SK-N-MC (cell line): ENCODE measurements at regions not wholly inside any gene's neighbourhood (a gene's known extent, or its start where the extent isn't known, plus 50 kb on each side); places are given as distances from the start of the nearest gene placed in this dataset.
"Not testable (repeated sequence)": the region's sequence is repeated elsewhere in the genome, so short reads cannot be mapped to it uniquely, and the experiment has no call there.

Experiments used
- DNase-seq: peaks from one replicate; pipeline ENCODE4 v3.0.0-alpha.2; 2011; ENCODE audit warnings: low read depth, low spot score
- H3K27ac ChIP-seq: fragments of 200-600 bp; sonication (generic); 2 replicates; pipeline ENCODE4 v1.5.1; 2016; ENCODE audit warnings: mixed run types
- H3K36me3 ChIP-seq: fragments of 200-600 bp; sonication (generic); 2 replicates; pipeline ENCODE4 v1.6.1; 2017; ENCODE audit warnings: antibody characterized with exemption, low read length, mixed read lengths; ENCODE audit not compliant: insufficient read depth
- H3K4me3 ChIP-seq: fragments of 200-600 bp; sonication (generic); 2 replicates; pipeline ENCODE4 v1.5.1; 2016
- H3K9ac ChIP-seq: fragments of 200-600 bp; sonication (generic); 2 replicates; pipeline ENCODE4 v1.8.0; 2017; ENCODE audit warnings: mixed run types, mixed read lengths; ENCODE audit not compliant: insufficient read length
- H3K9me3 ChIP-seq: fragments of 200-600 bp; sonication (generic); 2 replicates; pipeline ENCODE4 v1.6.1; 2017; ENCODE audit warnings: low read depth, mild to moderate bottlenecking, antibody characterized with exemption, low read length, moderate library complexity, mixed read lengths
- EZH2 ChIP-seq: fragments of 200-600 bp; sonication (generic); IDR thresholded peaks from one replicate; pipeline ENCODE4 v1.6.1; 2017; ENCODE audit warnings: antibody characterized with exemption
- FOXP2 ChIP-seq: optimal IDR thresholded peaks from 2 replicates; pipeline ENCODE3; 2011; ENCODE audit warnings: mild to moderate bottlenecking, moderate library complexity; ENCODE audit not compliant: insufficient read depth; ENCODE audit errors: extremely low read length, control extremely low read depth
- POLR2AphosphoS5 ChIP-seq: IDR thresholded peaks from 2 replicates; pipeline ENCODE4 v1.6.1; 2012; ENCODE audit warnings: mild to moderate bottlenecking, low read depth, low read length, borderline replicate concordance

- H3K9ac ChIP-seq = no peak overlapping the region
- DNase-seq = no peak
- no peak overlapping the region for H3K27ac ChIP-seq
- H3K9me3 ChIP-seq = no peaks in the 10 kb centered on the region
- no peak overlapping the region for H3K4me3 ChIP-seq
- TF ChIP-seq POLR2AphosphoS5 (no peak), EZH2 (no peak), FOXP2 (no peak)
- H3K36me3 ChIP-seq = no peaks in the 10 kb centered on the region
Measured at GRCh38 chr2:225233234-225233633, 166.3 kb upstream of the NYAP2 start.

DNA sequence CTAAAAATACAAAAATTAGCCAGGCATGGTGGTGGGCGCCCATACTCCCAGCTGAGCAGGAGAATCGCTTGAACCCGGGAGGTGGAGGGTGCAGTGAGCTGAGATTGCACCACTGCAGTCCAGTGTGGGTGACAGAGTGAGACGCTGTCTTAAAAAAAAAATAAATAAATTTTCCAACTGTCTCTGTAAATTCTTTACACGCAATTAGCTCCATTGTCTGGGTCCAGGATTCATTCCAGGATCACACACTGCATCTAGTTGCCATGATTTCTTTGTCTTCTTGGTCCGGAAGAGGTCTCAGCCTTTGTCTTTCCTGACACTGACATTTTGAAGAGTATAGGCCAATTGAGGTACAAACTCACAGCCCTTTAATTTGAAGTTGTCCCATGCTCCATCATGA lies 167.6 kb upstream of the NYAP2 start:
- TF ChIP-seq POLR2AphosphoS5 = no peak
- no peak for DNase-seq
- Histone ChIP-seq H3K27ac (no peak overlapping the region), H3K9me3 (no peaks in the 10 kb centered on the region), H3K4me3 (no peak overlapping the region), H3K9ac (no peak overlapping the region), H3K36me3 (no peaks in the 10 kb centered on the region)

DNA sequence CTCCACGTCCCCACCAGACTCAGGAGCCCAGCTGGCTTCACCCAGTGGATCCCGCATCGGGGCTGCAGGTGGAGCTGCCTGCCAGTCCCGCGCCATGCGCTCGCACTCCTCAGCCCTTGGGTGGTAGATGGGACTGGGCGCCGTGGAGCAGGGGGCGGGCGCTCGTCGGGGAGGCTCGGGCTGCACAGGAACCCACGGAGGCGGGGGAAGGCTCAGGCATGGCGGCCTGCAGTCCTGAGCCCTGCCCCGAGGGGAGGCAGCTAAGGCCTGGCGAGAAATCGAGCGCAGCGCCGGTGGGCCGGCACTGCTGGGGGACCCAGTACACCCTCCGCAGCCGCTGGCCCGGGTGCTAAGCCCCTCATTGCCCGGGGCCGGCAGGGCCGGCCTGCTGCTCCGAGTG lies 170.2 kb upstream of the NYAP2 start:
- not testable (repeated sequence) for H3K27ac ChIP-seq, H3K9ac ChIP-seq, H3K36me3 ChIP-seq, H3K9me3 ChIP-seq, H3K4me3 ChIP-seq, DNase-seq

DNA sequence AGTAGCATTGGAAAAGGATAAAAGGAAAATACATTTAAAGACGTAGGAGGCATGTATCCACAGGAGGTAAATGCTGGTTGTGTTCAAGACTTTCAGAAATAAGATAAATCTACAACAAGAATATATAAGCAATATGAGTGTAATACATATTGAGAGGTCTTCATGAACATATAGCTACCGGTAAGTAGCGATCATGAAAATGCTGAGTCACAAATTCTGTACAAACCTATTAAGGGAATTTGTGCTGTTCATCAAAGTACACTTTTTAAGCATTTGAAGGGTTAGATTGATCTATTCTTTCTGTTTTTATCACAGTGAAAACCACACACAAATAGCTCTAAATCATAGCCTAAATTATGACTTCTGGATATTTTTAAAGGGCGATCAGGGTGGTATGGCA lies 173.1 kb upstream of the NYAP2 start:
- TF ChIP-seq POLR2AphosphoS5 = no peak
- no peak for TF ChIP-seq EZH2
- TF ChIP-seq FOXP2 = no peak
- H3K9me3 ChIP-seq = no peaks in the 10 kb centered on the region
- H3K36me3 ChIP-seq = no peaks in the 10 kb centered on the region
- H3K4me3 ChIP-seq = no peak overlapping the region
- DNase-seq = no peak
- no peak overlapping the region for H3K9ac ChIP-seq
- H3K27ac ChIP-seq = no peak overlapping the region

DNA sequence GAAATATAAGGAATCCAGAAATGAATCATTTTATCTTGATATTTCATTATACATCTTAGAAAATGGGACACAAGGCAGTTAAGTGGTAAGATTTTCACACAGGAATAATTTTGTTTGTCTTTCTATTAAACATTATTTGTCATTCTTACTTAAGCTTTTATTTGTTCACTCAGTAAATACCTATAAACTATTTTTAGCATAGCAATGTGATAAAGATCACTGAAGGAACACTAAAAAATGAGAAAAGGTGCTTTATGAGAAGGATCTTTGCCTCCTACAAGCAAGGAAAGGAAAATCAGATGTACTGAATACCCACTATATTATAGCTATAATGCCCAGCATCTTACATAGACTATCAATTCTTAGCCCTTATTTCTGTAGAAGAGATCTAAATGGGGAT lies 176.2 kb upstream of the NYAP2 start:
- Histone ChIP-seq H3K9ac (no peak overlapping the region), H3K27ac (no peak overlapping the region), H3K4me3 (no peak overlapping the region), H3K9me3 (no peaks in the 10 kb centered on the region), H3K36me3 (no peaks in the 10 kb centered on the region)
- DNase-seq = no peak
- TF ChIP-seq EZH2 (no peak), POLR2AphosphoS5 (no peak), FOXP2 (no peak)

DNA sequence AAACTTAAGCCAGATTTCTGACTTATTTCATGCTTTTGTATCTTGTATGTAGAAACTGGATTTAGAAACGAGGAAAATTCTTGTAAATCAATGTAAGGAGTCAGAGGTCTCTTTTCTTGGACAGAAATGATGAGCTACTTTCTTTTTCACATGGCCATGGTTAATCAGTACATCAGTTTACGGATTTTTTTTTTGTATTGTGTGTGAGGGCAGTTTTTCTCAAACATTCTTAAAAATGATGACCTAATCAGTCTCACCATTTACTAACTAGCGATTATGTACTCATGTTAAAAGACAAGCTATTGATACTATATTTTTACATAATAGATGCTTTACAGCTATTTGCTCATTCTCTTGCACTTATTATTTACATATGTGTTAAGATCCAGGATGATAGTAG lies 165.2 kb upstream of the DOCK10 start:
- Histone ChIP-seq H3K27ac (no peak overlapping the region), H3K9me3 (no peaks in the 10 kb centered on the region), H3K36me3 (no peaks in the 10 kb centered on the region), H3K9ac (no peak overlapping the region), H3K4me3 (no peak overlapping the region)
- no peak for DNase-seq
- TF ChIP-seq FOXP2 = no peak
- no peak for TF ChIP-seq EZH2
- TF ChIP-seq POLR2AphosphoS5 = no peak

DNA sequence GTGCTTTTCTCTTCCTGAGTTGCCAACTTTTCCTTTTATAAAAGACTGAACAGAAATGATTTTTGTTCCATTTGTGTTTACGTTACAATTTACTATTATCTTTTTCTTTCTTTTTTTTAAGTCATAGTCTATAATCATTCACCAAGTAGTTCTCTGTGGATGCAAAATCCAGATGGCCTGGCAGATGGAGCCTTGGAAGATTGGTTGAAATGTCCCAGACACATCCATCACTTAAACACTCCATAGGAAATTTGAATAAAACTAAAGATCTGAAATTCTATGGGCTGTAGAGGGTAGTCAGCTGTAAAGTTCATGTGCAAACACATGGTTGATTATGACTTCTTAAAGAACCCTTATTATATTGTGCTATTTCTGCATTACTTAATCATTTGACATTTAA lies 164.8 kb upstream of the DOCK10 start:
- no peaks in the 10 kb centered on the region for H3K9me3 ChIP-seq
- no peak for DNase-seq
- no peak overlapping the region for H3K27ac ChIP-seq
- TF ChIP-seq POLR2AphosphoS5 (no peak), FOXP2 (no peak)
- no peak overlapping the region for H3K4me3 ChIP-seq
- H3K36me3 ChIP-seq = no peaks in the 10 kb centered on the region
- H3K9ac ChIP-seq = no peak overlapping the region

GRCh38 chr2:225196579-225196978 lies 154.3 kb upstream of the DOCK10 start:
- H3K9ac ChIP-seq = no peak overlapping the region
- no peaks in the 10 kb centered on the region for H3K9me3 ChIP-seq
- H3K27ac ChIP-seq = no peak overlapping the region
- H3K36me3 ChIP-seq = no peaks in the 10 kb centered on the region
- H3K4me3 ChIP-seq = no peak overlapping the region
- DNase-seq = no peak
- no peak for TF ChIP-seq EZH2
- no peak for TF ChIP-seq FOXP2
- no peak for TF ChIP-seq POLR2AphosphoS5

GRCh38 chr2:225192869-225193268 lies 150.6 kb upstream of the DOCK10 start:
- no peak overlapping the region for H3K9ac ChIP-seq
- no peaks in the 10 kb centered on the region for H3K9me3 ChIP-seq
- H3K27ac ChIP-seq = no peak overlapping the region
- no peak overlapping the region for H3K4me3 ChIP-seq
- no peak for DNase-seq
- no peaks in the 10 kb centered on the region for H3K36me3 ChIP-seq
- TF ChIP-seq POLR2AphosphoS5 = no peak
- TF ChIP-seq FOXP2 = no peak

GRCh38 chr2:225190987-225191386 lies 148.7 kb upstream of the DOCK10 start:
- Histone ChIP-seq H3K4me3 (no peak overlapping the region), H3K9me3 (no peaks in the 10 kb centered on the region), H3K9ac (no peak overlapping the region), H3K27ac (no peak overlapping the region), H3K36me3 (no peaks in the 10 kb centered on the region)
- no peak for TF ChIP-seq FOXP2
- TF ChIP-seq POLR2AphosphoS5 = no peak
- no peak for TF ChIP-seq EZH2
- DNase-seq = no peak
